Activated CD8-positive, alpha-beta memory T cell treated with anti-CD3 and anti-CD28 coated beads, Interleukin-2, amount 50 U/mL, for 4 hours (primary cell): ENCODE measurements at regions not wholly inside any gene's neighbourhood (a gene's known extent, or its start where the extent isn't known, plus 50 kb on each side); places are given as distances from the start of the nearest gene placed in this dataset.

Experiments used
- DNase-seq: peaks from one replicate; pipeline ENCODE4 v3.0.0-alpha.2; 2020

DNA sequence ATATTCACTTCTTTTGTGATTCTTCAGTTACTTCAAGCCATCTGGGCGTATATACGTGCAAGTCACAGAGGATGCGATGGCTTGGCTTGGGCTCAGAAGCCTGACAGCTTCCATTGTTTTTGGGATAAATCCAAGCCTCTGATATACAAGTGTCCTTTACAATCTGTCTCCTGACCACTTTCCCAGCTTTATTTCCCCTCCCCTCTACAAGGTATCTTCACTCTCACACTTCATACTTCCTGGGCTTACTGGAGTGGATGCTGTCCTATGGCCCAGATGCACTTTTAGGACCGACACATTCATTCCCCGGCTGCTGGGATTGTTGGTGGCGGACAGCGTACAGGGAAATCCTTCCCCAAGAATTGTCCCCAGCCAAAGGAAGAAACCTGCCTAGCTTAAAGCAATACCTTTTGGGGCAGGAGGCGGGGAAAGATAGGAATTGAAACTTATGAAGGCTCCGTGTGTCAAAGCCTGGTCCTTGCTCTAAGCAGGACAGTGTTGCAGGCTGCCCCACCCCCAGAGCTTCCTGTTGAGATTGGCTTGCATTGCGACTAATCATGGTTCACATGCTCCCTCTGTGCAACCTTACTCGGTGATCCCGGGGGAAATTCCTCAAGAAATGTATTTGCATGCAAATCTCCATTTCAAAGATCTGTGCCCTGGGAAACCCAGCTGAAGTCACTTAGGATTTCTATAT is 802.9 kb upstream of the ID2 start:
- DNase-seq: no peak

DNA sequence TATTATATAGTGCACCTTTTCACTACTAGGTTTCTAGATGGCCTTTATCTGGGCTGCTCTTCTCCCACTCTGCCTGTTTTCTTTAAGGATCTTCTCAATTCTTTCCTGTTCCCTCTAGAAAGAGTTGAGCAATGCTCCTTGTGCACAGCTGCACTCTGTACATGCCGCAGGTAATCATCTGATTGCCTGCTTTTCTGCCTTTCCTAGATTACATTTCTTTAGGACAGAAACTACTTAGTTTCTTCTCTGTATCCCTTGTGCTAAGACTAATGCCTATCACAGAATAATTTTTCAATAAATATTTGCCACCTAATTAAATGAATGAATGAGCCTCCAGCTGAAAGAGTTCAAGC is 802.4 kb upstream of the ID2 start:
- DNase-seq: no peak

DNA sequence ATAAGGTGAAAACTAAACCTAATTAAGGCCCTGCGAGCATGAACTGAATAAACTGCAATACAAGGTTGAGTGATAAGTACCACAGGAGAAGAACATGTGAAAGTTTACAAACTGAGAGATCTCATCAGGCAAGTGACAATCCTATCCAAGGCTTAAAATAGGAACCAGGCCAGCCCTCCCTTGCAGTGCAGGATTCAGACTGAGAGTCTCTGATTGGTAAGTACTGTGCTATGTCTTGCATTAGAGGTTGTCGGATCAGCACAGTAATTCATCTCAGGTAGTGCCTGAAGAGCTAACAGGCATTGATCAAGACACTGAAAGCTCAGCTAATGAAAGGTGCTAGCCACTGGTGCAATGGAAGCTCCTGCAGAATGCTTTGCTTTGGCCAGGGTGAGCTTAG is 801.7 kb upstream of the ID2 start:
- DNase-seq: no peak

DNA sequence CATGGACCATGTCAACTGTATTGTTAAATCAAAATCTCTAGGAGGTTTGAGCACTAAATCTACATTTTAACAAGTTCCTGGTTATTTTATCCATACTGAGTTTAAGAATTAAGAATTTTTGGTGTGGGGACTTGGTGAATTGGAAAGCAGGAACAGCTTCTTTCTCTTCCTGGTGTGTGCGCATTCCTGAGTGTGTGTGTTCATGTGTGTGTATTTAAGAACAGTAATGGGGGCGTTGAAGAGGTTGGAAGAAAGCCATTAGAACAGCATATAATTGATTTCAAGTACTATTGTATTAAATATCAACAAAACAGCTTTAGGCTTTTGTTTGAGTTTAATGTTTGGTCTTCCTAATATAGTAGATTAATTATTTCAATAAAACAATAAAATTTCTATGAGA is 801.3 kb upstream of the ID2 start:
- DNase-seq: no peak

DNA sequence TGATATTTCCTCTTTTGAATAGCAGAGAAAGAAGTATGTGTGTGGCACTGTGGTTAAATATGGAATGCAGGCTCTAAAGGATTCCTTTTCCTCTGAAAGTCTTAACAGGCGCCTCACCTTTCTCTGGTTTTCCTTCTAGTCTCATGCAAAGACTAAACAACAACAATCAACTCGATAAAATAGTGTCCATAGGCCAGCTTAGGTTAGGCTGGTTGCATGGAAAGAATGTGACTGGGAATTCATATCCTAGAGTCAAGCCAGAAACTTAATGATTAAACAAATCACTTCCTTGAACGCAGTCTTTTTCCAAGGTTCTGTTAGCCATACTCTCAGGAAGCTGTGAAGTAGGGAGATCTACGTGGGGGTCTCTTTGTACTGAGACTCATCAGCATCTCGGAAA is 800.8 kb upstream of the ID2 start:
- DNase-seq: no peak

DNA sequence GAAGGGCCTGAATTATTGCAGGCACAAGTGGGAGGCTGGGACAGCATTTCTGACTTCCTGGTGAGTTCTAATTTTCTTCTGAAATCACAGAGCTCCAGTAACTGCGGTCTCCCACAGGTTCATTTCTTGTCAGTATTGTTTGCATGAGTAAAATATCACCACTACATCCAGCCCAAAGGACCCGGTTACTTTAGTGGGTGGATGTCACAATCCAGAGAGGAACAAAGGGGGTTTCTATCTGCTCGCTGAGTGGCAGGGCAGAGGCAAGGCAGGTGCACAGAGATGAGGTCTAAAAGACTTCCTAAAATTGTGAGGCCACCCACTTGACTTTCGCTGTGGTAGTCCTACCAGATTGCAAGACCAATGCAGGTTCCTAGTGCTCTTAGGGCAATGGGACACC is 800.4 kb upstream of the ID2 start:
- DNase-seq: no peak

DNA sequence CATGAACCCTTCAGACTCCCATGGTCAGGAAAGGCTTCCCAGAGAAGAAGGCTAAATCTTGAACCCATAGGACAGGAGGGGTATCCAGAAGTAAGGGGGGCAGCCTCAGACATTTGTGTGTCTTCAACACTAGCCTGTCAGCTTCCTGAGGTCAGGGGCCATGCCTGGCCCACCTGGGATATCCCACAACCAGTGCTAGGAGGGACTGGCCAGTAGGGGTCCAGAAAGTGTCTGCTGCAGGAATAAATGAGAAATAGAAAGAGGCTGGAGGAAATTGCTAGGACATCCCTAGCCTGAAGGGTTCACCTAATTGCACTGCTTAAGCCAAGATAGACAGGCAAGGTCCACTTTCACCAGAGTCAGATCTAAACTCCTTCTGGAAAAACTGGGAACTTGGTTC is 799.6 kb upstream of the ID2 start:
- DNase-seq: no peak

DNA sequence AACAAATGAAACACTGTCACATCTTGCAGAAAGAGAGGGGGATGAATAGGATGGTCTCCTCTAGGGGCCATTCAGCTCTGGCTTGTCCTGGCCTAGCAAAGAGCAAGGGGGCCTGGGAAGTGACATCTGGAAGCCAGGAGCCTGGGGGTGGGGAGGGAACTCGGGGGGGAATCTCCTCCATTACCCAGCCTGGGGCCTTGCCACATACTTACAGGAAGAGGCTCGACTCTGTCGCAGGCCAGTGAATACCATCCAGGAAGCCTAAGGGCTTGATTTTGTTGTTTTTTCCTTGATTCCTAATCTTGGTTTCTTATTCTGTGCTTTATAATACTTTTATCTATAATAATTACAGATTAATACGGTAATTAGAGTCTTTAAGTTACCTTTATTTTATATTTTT is 797.5 kb upstream of the ID2 start:
- DNase-seq: no peak

DNA sequence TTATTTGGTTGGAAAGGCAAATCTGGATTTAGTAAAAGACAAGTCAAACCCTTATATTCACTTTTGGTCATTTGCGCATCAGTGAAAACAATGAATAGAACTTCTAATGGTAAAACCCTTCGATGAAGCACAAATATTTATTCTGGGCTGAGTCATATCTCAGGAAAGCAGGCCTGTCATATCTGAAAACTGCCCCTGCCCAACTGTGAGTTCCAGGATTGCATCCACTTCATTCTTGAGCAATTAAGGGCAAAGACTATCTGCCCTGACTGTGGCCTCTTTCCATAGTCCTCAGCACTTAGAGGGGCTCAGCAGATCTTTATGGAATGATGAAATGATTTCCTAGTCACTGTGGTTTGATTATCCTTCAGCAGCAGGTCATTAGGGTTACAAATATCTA is 795.2 kb upstream of the ID2 start:
- no peak for DNase-seq

DNA sequence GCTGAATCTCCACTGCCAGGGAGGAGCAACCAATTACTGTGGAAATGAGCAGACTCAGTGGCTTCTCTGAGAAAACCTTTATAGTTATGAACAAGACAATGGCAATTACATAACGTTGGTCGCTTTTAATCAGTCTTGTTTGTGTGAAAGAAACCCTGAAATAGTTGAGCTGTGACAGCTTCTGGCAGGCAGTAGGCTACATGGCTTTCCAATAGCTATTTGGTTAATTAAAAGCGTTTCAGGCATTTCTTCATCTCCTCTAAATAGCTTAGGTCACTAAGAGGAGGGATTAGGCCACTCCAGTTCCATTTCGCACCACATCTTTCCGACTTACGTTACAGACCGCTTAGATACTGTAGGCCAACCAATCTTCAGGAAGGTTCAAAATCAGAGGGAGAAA is 794.4 kb upstream of the ID2 start:
- DNase-seq: no peak

DNA sequence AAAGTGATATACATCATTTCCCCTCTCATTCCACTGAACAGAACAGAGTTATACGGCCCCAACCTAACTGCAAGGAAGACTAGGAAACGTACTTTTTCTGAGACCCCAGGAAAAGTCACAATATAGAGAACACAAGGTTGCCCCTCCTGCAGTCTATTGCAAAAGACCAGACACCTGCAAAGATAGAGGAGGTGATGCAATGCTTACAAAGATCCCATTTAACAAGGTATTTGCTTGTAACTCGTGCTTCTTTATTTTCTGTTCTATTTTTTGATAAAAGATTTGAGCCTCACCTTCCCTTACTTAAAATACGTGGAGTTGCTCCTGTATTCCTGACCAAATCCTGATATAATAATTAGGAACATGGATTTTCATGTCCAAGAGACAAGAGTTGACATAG is 793.0 kb upstream of the ID2 start:
- DNase-seq: no peak

DNA sequence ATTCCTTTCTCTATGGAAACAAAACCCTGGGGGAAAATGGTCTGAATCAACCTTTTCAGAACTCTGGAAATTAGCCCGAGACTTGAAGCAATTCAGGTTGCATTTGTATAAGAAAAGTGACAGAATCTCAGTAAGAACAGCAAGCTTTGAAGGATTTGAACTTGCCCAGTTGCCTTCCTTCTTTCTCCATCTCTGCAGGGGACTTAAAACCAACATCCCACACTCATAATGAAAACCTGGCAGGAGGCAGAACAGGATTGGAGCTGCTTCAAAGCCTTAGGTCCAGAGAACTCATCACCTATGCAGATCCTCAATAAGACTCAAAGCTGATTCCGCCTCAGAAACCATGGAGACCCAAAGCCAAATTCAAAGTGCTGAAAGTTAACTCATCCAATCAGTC is 790.5 kb upstream of the ID2 start:
- DNase-seq: no peak

DNA sequence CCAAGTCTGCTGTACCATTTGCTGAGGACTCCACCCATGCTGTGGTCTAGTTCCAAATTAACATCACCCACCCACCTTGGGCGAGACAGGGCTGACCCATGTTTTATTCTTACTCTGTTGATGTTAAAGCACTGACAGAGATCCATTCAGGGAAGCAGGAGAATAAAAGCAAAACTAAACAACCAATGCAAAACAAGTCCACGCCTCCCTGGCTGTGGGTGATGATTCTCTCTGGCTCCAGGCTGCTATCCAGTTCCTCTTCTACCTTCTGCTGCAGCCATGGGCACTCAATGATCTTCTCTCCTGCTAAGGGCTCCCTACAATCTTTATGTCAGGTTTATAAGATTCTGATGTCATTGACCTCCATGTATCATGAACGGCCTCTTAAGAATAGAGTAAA is 786.6 kb upstream of the ID2 start:
- DNase-seq: no peak

DNA sequence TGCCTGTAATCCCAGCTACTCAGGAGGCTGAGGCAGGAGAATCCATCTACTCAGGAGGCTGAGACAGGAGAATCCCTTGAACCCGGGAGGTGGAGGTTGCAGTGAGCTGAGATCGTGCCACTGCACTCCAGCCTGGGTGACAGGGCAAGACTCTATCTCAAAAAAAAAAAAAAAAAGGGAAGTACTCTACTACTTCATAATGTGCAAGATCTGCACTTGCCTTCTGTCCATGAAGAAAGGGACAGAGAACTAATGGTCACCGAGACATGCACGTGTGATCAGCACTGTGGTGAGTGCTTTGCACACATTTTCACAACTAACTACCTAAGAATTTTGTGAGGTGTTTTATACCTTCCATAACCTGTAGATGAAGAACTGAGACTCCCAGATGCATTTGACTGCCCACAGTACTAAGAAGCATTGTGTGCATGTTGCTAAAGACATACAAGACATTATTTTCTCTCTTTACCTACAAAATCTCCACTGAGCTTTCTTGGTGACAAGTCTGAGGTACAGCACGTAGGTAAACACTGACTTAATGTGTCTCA is 784.8 kb upstream of the ID2 start:
- no peak for DNase-seq

DNA sequence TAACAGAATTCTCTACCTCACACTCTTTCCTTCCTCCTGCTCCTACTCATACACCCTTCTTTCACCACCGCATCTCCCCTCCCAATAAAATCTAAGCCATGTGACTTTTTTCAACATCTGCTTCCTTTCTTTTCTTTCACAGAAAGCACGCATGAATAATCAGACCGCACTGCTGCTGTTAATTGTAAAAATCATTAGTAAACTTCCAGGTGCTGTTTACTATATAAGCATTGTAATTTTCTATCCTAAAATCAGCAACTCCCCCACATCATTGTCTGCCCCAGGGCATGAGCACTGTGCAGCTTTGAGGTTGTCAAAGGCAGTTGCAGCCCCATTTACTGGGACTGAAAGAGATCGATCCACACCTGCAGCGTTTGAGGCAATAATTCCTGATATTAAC is 782.6 kb upstream of the ID2 start:
- DNase-seq: no peak

DNA sequence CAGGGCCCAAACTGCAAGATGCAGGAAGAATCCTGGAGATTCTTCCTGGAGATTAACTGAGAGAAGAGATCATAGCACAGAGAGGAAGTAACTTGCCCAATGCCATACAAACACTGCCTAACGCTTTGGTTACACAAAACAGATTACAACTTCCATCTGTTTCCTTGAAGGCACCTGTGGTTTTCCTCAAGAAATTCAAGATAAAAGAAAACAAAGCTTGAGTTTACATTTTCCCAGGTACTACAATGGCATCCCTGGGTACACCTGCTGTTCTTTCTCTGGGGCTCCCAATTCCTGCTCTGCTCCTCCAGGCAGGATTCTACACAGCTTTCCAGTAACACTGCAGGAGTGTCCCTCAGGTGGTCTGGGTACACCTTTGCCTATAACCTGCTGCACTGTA is 781.9 kb upstream of the ID2 start:
- DNase-seq: no peak

DNA sequence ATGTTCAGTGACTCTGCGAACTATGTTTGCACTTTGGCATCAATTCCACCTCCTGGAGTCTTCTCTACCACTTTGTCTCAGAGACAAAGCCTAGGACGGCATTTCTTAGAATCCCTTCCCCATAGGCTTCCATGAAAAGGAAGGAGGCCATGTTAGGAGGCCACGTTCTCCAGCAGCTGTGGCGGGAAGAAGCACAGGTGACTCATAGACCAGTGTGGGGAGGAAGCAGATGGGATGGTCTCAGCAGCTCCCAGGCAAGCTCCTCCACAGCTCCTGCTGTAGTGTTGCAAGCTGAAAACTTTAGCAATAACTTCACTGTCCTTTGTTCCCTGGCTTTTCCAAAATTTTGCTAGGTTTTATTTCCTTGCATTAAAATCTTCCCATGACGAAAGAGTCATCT is 781.3 kb upstream of the ID2 start:
- DNase-seq: no peak

DNA sequence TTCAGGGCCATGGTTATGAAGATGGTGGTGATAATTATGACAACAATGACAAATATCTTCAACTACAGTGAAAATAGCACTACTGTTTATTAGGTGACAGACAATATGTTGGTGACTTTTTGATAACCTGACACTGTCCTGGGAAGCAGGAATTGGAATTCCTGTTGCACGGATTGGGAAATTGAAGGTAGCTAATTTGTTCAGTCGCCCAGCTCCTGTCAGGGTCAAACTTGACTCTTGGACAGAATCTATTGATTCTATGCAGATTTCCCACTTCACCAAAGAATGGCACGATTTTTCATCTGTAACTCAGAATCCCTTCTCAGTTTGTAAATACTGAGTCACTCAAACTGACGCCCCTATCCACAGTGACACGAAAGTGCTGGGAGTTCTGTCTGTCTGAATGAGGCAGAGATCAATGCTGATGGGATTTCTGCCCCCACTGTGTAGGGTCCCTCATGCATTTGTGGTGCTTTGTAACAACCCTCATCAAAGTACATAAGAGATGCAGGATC is 779.5 kb upstream of the ID2 start:
- DNase-seq: no peak

DNA sequence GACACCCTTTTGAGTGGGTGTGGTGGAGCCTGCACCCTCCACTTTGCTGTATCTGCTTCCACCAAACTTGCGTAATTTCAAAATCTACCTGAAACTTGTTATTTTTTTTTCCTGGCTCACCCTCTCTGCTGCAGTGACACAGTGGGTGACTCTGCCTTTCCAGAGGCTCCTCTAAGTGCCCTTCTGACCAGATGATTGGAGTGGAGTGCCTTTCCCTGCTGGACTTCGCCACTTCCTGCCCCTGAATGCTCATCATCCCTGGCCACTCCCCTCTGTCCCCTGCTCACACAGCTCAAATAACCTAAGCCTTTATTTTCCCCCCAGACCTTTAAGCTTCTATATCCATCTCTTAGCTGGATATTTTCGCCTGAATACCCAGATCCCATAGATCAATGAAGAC is 777.5 kb upstream of the ID2 start:
- DNase-seq: no peak

DNA sequence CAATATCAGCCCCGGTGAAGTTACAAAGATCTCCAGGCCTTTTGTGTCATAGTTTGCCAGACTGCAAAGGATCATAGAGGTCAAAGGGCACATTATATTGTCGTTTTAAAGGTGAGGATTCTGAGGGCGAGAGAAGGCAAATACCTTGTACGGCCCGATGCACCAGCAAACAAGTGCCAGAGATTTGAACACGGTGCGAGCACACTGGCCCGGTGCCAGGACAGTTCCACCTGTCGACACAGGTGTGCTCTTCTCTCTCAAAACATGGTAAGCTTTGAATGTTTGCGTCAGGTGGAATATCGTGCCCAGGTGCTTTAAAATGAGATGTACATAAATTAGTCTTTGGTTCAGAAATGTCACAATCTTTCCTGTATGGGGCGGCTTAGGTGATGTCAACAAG is 776.1 kb upstream of the ID2 start:
- DNase-seq: no peak

DNA sequence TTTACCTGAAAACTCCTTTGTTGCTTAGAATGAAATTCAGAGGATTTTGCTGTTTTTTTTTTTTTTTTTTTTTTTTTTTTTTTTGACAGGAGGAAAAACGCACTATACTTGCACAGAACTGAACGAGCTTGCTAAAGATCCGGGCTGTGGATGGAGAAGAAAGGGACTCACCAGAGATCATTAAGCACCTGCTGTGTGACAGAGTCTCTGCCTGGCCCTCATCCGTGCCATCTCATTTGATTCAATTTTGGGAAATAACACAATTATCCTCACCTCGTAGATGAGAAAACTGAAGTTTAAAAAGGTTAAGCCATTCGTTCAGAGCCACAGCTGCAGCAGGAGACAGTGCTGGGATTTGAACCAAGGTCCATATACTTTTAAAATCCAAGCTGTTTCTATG is 775.4 kb upstream of the ID2 start:
- no peak for DNase-seq

DNA sequence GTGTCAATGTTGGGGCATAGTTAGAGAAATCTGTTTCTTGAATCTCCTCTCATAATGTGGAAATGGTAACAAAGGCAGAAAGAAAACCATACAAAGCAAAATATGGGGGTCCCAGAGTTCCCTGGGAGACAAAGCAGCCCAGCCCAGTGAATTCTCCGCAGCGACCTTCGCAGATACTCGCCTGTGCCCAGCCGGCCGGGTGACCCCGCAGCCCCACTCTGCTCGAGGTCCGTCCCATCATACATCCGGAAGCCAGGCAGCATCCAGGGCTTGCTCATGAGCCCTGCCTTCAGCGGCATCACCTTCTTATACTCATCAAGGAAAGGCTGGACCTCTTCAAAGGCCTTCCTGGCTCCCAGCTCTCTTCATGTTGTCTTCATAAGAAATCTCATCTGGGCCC is 774.8 kb upstream of the ID2 start:
- no peak for DNase-seq

DNA sequence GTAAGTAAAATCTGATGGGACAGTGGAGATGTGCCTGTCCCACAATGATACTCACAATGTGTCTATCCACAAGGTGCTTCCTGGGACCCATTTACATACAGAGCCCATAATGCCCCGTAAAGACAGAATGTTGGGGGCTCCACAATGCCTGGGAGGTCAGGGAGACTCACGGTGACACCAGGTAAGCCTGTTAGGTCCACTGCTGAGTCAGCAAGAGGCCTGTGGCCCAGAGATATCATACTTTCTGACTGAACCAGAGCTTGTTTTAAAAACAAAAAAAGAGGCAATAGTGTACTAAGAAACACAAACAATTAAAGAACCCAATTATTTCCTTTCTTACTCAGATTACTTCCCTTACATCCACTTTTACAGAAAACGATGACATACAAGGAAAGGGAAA is 771.1 kb upstream of the ID2 start:
- no peak for DNase-seq

DNA sequence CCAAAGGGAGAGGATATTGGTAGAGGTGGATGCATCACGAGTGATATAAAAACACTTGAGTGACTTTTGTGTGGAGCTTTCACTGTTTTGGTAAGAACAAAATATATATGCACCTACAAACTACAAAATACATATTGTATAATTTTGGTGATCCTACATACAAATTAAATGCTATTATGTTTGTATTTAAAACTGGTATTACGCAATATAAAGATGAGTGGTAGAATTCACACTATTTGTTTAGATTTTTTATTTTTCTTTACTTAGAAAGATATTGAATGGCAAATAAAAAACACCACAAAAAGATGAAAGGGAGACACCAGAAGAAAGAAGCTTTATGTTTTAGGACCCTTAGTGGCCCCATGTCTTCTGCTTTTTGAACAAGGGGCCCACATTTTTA is 770.7 kb upstream of the ID2 start:
- DNase-seq: no peak

DNA sequence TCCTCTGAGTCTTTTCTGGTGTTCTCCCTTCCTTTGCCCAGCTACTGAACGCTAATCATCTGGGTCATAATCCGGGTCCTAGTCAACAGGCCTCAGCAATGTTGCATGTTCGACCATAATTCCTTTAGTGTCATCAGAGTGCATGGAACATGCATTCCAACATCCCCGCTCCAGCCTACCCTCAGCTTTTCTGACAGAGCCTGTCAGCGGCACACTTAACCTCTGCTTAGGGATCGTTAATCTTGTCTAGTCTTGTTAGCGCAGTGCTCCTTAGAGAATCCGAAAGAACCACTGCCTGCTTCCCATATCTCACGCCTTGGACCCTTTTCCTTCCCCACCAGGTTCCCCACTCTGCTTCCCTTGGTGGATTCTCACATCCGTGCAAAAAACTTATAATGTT is 767.9 kb upstream of the ID2 start:
- no peak for DNase-seq
